ENCODE measurements at regions not wholly inside any gene's neighbourhood (a gene's known extent, or its start where the extent isn't known, plus 50 kb on each side); places are given as distances from the start of the nearest gene placed in this dataset.

- H3K4me3 Mint-ChIP-seq = peak overlapping the region; percentile 3 to 34 (median 25)
- no peaks in the 10 kb centered on the region for H3K27me3 Mint-ChIP-seq (ENCODE audit: low read depth)
- H3K4me1 Mint-ChIP-seq = peaks cover 80% of the 10 kb centered on the region
- H3K9me3 Mint-ChIP-seq = no peaks in the 10 kb centered on the region
- H3K27ac Mint-ChIP-seq = peak overlapping the region; percentile 85 to 96 (median 91)
- H3K36me3 Mint-ChIP-seq (ENCODE audit: low read depth) = no peaks in the 10 kb centered on the region
- no peak for TF ChIP-seq CTCF (IDR thresholded peaks at IDR 0.05; ENCODE audit: unreplicated experiment in 3 of 3)
These were observed 297.7 kb downstream of the CSNK1G3 start for GRCh38 chr5:123809594-123810221.

- H3K4me3 Mint-ChIP-seq = peak overlapping the region in 2 of 3 experiments; percentile 11 to 18
- no peaks in the 10 kb centered on the region for H3K9me3 Mint-ChIP-seq
- H3K27ac Mint-ChIP-seq = peak overlapping the region; percentile 72 to 94 (median 79)
- no peak for TF ChIP-seq CTCF (IDR thresholded peaks at IDR 0.05; ENCODE audit: unreplicated experiment in 3 of 3)
- H3K27me3 Mint-ChIP-seq (ENCODE audit: low read depth) = no peaks in the 10 kb centered on the region
- peaks cover 70% of the 10 kb centered on the region for H3K4me1 Mint-ChIP-seq
- no peaks in the 10 kb centered on the region for H3K36me3 Mint-ChIP-seq (ENCODE audit: low read depth)
These were observed 296.7 kb downstream of the CSNK1G3 start for GRCh38 chr5:123808461-123809380.

- Mint-ChIP-seq H3K27ac (peak overlapping the region; percentile 72 to 94 (median 79)), H3K9me3 (no peaks in the 10 kb centered on the region), H3K4me3 (no peak overlapping the region), H3K4me1 (peaks cover 59% of the 10 kb centered on the region), H3K36me3 (ENCODE audit: low read depth) (no peaks in the 10 kb centered on the region), H3K27me3 (ENCODE audit: low read depth) (no peaks in the 10 kb centered on the region)
- TF ChIP-seq CTCF (IDR thresholded peaks at IDR 0.05; ENCODE audit: unreplicated experiment in 3 of 3) = no peak
These were observed 295.4 kb downstream of the CSNK1G3 start for GRCh38 chr5:123807177-123807945.

- no peak for TF ChIP-seq CTCF (IDR thresholded peaks at IDR 0.05; ENCODE audit: unreplicated experiment in 3 of 3)
- no peaks in the 10 kb centered on the region for H3K9me3 Mint-ChIP-seq
- peaks cover 55% of the 10 kb centered on the region for H3K4me1 Mint-ChIP-seq
- H3K27me3 Mint-ChIP-seq (ENCODE audit: low read depth) = no peaks in the 10 kb centered on the region
- no peak overlapping the region for H3K4me3 Mint-ChIP-seq
- H3K36me3 Mint-ChIP-seq (ENCODE audit: low read depth) = no peaks in the 10 kb centered on the region
- H3K27ac Mint-ChIP-seq = peak overlapping the region; percentile 21 to 94 (median 79)
These were observed 294.7 kb downstream of the CSNK1G3 start for GRCh38 chr5:123806644-123807043.

GRCh38 chr5:123805300-123805699 is 293.3 kb downstream of the CSNK1G3 start:
- Mint-ChIP-seq H3K4me3 (no peak overlapping the region), H3K27me3 (ENCODE audit: low read depth) (no peaks in the 10 kb centered on the region), H3K27ac (no peak overlapping the region), H3K9me3 (no peaks in the 10 kb centered on the region), H3K36me3 (ENCODE audit: low read depth) (no peaks in the 10 kb centered on the region), H3K4me1 (peaks cover 41% of the 10 kb centered on the region)
- TF ChIP-seq CTCF (IDR thresholded peaks at IDR 0.05; ENCODE audit: unreplicated experiment in 3 of 3) = no peak

All from nephron (organoid).